A673 (cell line): ENCODE measurements at regions not wholly inside any gene's neighbourhood (a gene's known extent, or its start where the extent isn't known, plus 50 kb on each side); places are given as distances from the start of the nearest gene placed in this dataset.

Experiments
- BruUV-seq: library from RNA; stranded (reverse); fragments of 400-500 nt; replicated peaks from 2 replicates; lab custom pipeline; 2021; lab: Mats Ljungman, UMichigan
- CTCF ChIA-PET: fragments of 300-600 bp; sonication (Branson Sonifier 250); formaldehyde crosslinking; loops from one replicate; lab custom pipeline; 2022; ENCODE audit warnings: antibody characterized with exemption; lab: Charles Lee
- POLR2A ChIA-PET: fragments of 300-600 bp; sonication (Branson Sonifier 250); formaldehyde crosslinking; loops from one replicate; lab custom pipeline; 2022; ENCODE audit warnings: antibody characterized with exemption; ENCODE audit not compliant: low non-redundant PET; lab: Charles Lee
- DNase-seq: peaks from one replicate; pipeline ENCODE4 v3.0.0-alpha.2; 2015; ENCODE audit warnings: low spot score
- H3K27ac ChIP-seq: fragments of 200-600 bp; sonication (generic); 2 replicates; pipeline ENCODE4 v1.5.1; 2016; ENCODE audit warnings: mixed run types, low read depth, mild to moderate bottlenecking, mixed read lengths, antibody characterized with exemption, low read length; ENCODE audit not compliant: poor library complexity, severe bottlenecking
- H3K27me3 ChIP-seq: fragments of 200-600 bp; sonication (generic); replicated peaks from 2 replicates; pipeline ENCODE4 v1.6.1; 2017; ENCODE audit warnings: mixed run types, low read depth, mild to moderate bottlenecking, mixed read lengths, antibody characterized with exemption, low read length; ENCODE audit not compliant: insufficient read depth, poor library complexity
- H3K36me3 ChIP-seq: fragments of 200-600 bp; sonication (generic); 2 replicates; pipeline ENCODE4 v1.6.1; 2016; ENCODE audit warnings: mixed run types, mild to moderate bottlenecking, mixed read lengths, antibody characterized with exemption, low read length; ENCODE audit not compliant: insufficient read depth, poor library complexity, severe bottlenecking
- H3K4me1 ChIP-seq: fragments of 200-600 bp; sonication (generic); 2 replicates; pipeline ENCODE4 v1.6.1; 2017; ENCODE audit warnings: mixed run types, mild to moderate bottlenecking, mixed read lengths, antibody characterized with exemption, low read length; ENCODE audit not compliant: insufficient read depth, poor library complexity, severe bottlenecking
- H3K4me3 ChIP-seq: fragments of 200-600 bp; sonication (generic); 2 replicates; pipeline ENCODE4 v1.5.1; 2016; ENCODE audit warnings: low read depth, mixed run types, mild to moderate bottlenecking, mixed read lengths, low read length; ENCODE audit not compliant: poor library complexity, severe bottlenecking
- H3K9me3 ChIP-seq: fragments of 200-600 bp; sonication (generic); 2 replicates; pipeline ENCODE4 v1.6.1; 2016; ENCODE audit warnings: mixed run types, low read depth, mild to moderate bottlenecking, mixed read lengths, antibody characterized with exemption, low read length; ENCODE audit not compliant: poor library complexity, severe bottlenecking
- EZH2 ChIP-seq: fragments of 200-600 bp; sonication (generic); IDR thresholded peaks from 2 replicates; pipeline ENCODE4 v1.6.1; 2017; ENCODE audit warnings: borderline replicate concordance, low read depth, mild to moderate bottlenecking, mixed read lengths, antibody characterized with exemption, low read length; ENCODE audit not compliant: poor library complexity, severe bottlenecking
- intact Hi-C: fragments of 100-400 bp; cut with micrococcal nuclease; formaldehyde crosslinking; loops from one replicate; pipeline ENCODE4 v1.10.0; 2022; ENCODE audit not compliant: unreplicated experiment
- TF ChIP-seq, protein P1 (sequence below): fragments of 300-800, 200-600 bp; sonication (generic); conservative IDR thresholded peaks from 2 replicates; pipeline ENCODE4 v1.5.1; 2017; ENCODE audit warnings: low read depth, mild to moderate bottlenecking, antibody characterized with exemption, low read length, moderate library complexity, mixed read lengths

DNA sequence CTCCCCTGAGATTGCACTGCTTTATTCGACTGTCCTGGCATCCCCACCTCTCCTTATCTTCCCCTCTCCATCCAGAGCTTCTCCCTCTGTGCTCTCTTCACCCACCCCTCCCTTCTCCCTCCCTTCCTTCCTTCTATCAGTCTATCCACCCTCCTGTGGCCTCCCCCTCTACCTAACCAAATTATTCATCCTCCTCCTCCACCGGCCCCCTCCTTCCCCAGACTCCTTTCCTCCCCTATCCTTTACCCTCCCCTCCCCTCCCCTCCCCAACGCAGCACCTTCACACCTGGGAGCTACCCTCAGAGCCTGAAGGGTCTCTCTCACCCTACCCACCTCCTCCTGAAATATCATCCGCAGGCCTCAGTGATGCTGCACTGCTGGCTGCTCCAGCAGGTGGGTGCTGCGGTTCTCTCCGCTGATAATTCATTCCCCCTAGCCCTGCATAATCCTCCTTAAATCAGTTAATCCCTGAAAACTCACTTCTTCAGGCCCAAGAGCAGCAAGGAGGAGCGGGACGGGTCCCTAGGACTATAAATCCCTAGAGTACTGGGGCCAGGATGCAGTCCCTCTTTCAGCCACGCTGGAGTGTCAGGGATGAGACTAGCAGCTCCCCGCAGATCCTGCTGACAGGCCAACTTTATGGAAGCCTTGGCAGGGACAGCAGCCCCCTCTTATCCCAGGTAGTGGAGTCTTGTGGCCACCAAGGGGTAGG lies 97.8 kb downstream of the PCDH1 start:
- no TSS peak for BruUV-seq
- ChIA-PET POLR2A (no interaction called here), CTCF (interaction anchor here (0.6 kb wide), 1 partner anchor 162 kb away, joined by 5 read pairs; the partner anchor contains the start of gene DIAPH1)
- H3K36me3 ChIP-seq: no peaks in the 10 kb centered on the region
- H3K27ac ChIP-seq: no peak overlapping the region
- H3K4me3 ChIP-seq: no peak overlapping the region
- no peaks in the 10 kb centered on the region for H3K27me3 ChIP-seq
- intact Hi-C loops: no loop called here
- no peak for DNase-seq
- no peak for TF ChIP-seq EZH2
- TF ChIP-seq, protein P1, sequence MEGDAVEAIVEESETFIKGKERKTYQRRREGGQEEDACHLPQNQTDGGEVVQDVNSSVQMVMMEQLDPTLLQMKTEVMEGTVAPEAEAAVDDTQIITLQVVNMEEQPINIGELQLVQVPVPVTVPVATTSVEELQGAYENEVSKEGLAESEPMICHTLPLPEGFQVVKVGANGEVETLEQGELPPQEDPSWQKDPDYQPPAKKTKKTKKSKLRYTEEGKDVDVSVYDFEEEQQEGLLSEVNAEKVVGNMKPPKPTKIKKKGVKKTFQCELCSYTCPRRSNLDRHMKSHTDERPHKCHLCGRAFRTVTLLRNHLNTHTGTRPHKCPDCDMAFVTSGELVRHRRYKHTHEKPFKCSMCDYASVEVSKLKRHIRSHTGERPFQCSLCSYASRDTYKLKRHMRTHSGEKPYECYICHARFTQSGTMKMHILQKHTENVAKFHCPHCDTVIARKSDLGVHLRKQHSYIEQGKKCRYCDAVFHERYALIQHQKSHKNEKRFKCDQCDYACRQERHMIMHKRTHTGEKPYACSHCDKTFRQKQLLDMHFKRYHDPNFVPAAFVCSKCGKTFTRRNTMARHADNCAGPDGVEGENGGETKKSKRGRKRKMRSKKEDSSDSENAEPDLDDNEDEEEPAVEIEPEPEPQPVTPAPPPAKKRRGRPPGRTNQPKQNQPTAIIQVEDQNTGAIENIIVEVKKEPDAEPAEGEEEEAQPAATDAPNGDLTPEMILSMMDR: no peak
- H3K9me3 ChIP-seq: no peaks in the 10 kb centered on the region
- peaks cover 23% of the 10 kb centered on the region for H3K4me1 ChIP-seq

DNA sequence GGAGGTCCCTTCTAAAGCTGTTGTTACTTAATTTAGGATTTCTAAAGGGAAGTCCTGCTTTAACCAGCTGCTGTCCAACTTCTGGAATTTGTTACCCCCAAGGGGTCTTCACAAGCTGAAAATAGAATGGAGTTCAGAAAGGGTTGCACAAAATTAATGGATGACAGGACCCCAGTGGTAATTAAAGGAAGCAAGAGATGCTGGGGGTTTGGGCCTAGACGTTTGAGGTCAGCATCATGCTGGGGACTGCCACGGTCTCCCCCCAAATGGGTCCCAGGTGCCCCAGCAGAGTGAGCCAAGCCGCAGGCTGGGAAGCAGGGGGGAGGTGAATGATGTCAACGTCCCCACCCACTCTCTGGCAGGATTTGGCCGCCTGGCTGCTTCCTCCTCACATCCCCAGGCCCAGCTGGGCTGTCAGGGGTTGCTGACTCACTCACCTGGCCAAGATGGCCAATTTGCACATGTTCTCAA lies 97.5 kb upstream of the ARAP3 start:
- Histone ChIP-seq H3K4me3 (no peak overlapping the region), H3K27ac (no peak overlapping the region), H3K9me3 (no peaks in the 10 kb centered on the region), H3K36me3 (no peaks in the 10 kb centered on the region), H3K27me3 (no peaks in the 10 kb centered on the region), H3K4me1 (peaks cover 23% of the 10 kb centered on the region)
- POLR2A ChIA-PET: no interaction called here
- BruUV-seq: no TSS peak
- DNase-seq: no peak
- CTCF ChIA-PET: no interaction called here
- TF ChIP-seq, protein P1: no peak
- no peak for TF ChIP-seq EZH2
- intact Hi-C loops: no loop called here

DNA sequence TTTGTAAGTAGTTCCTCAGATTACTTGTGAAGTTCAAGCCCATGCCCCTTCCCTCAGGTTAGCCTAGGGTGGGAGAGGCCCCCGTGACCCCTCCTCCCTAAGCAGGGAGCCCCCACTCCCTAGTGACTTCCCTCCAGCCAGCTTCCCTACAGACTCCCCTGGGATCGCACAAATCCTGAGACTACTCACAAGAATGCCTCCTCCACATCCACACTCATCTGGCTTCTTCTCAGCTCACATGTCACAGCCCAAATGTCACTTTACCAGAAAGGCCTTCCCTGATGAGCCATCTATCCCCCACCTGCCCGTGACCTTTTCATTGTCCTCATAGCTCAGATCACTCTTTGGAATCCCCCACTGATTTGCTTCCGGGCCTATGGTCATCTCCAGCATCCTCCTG lies 96.7 kb upstream of the ARAP3 start:
- POLR2A ChIA-PET: no interaction called here
- intact Hi-C loops: no loop called here
- H3K36me3 ChIP-seq: no peaks in the 10 kb centered on the region
- DNase-seq: peak; percentile 31
- H3K9me3 ChIP-seq: no peaks in the 10 kb centered on the region
- BruUV-seq: no TSS peak
- H3K27me3 ChIP-seq: no peaks in the 10 kb centered on the region
- CTCF ChIA-PET: no interaction called here
- H3K4me1 ChIP-seq: peaks cover 23% of the 10 kb centered on the region
- TF ChIP-seq EZH2: no peak
- TF ChIP-seq, protein P1: no peak
- H3K4me3 ChIP-seq: no peak overlapping the region
- H3K27ac ChIP-seq: peak overlapping the region; percentile 22
